HG02763 (cell line): ENCODE measurements at regions not wholly inside any gene's neighbourhood (a gene's known extent, or its start where the extent isn't known, plus 50 kb on each side); places are given as distances from the start of the nearest gene placed in this dataset.

ENCODE experiments used
- ATAC-seq: cut with Tn5 transposase; IDR thresholded peaks from one replicate; pipeline ENCODE4 v1.9.1; 2021; ENCODE audit warnings: mild to moderate bottlenecking, moderate library complexity; ENCODE audit not compliant: unreplicated experiment

DNA sequence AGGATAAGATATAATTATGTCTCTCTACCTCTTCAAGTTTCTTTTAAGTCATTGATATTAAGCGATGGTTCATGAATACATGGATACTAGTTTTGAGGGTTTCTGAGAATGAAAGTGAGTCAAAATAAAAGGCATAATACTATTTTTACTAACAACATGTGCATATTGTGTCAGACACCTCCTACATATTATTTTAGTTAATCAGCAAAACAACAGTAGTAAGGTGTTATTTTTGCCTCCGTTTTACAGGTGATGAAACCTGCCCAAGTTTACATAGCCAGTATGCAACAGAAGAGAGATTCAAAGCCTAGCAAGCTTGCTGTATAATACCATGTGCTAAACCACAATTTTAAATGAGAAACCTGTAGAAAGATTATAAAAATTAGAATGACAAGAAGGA lies 544.1 kb downstream of the EPHA5 start:
- ATAC-seq, result no peak

DNA sequence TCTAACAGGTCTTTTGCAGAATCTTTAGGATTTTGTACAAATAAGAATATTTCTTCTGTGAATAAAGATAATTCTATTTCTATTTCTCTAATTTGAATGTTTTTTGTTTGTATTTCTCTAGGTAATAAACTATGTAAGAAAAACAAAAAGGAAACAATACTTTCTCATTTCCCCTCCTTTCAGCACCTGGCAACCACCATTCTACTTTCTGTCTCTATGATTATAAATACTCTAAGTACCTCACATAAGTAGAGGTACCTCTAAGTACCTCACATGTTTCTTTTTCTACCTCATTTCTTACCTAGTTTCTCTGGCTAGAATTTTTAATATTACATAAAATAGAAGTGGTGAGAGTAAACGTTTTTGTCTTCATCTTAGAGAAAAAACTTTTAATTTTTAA lies 550.0 kb downstream of the EPHA5 start:
- ATAC-seq, result no peak

- ATAC-seq, result no peak
Measured at GRCh38 chr4:65102419-65102818, 567.9 kb downstream of the EPHA5 start.

GRCh38 chr4:65096630-65097029 lies 573.7 kb downstream of the EPHA5 start:
- no peak for ATAC-seq

DNA sequence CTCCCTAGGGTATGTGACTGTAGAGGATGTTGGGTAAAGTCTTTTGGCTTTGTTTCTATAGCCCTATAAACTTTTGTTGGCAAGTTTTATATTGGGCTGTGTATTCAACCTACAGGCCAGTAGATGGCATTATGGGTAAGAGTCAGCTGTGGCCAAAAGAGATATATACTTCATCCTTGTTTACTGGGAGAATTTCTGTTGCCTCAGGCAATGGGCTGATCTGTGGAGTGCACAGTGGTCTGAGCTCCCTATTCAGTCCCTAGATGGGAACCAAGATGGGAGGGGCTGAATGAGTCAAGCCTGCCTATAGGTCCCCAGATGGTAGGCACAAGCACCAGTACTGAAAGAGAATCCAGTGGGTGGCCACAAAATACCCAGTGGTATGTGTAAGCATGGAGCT lies 580.6 kb downstream of the EPHA5 start:
- no peak for ATAC-seq

DNA sequence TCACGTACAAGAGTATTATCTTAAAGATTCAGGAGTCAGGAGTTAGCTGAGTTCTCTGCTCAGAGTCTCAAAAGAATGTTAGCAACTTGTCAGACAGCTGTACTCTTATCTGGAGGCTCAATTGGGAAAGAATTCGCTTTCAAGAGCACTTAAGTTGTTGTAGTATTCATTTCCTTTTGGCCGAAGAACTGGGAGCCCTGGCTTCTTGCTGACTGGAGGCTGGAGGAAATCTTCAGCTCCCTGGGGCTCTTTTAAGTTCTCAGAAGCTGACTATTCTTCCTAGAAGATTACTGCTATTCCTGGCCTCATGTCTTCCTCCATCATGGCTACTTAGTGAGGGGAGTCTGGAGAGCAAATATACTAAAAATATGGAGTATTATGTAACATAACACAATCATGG lies 587.2 kb downstream of the EPHA5 start:
- no peak for ATAC-seq

- ATAC-seq, result no peak
Measured at GRCh38 chr4:65071564-65071963, 598.7 kb downstream of the EPHA5 start.

GRCh38 chr4:65069177-65069576 lies 601.1 kb downstream of the EPHA5 start:
- no peak for ATAC-seq

DNA sequence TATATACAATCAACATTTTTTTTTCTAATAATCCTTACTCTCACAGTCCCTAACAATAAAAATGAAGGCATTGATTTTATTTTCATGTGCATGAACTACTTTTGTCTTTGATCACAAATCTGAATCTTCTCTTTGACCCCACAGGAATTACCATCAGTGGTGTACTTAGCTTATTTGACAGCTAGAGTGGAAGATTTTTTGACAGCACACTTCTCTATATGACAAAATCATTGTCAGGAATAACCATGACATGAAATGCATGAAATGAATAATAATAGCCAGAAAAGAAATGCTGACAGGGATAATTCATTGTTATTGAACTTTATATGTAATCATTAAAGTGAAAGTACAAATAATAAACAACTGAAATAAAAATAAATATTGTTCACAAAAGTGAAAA lies 604.2 kb downstream of the EPHA5 start:
- no peak for ATAC-seq

GRCh38 chr4:65063601-65064000 lies 606.7 kb downstream of the EPHA5 start:
- no peak for ATAC-seq

- ATAC-seq, result no peak
Measured at GRCh38 chr4:65050786-65051185, 619.5 kb downstream of the EPHA5 start.

GRCh38 chr4:65046192-65047133 lies 623.8 kb downstream of the EPHA5 start:
- ATAC-seq, result no peak

DNA sequence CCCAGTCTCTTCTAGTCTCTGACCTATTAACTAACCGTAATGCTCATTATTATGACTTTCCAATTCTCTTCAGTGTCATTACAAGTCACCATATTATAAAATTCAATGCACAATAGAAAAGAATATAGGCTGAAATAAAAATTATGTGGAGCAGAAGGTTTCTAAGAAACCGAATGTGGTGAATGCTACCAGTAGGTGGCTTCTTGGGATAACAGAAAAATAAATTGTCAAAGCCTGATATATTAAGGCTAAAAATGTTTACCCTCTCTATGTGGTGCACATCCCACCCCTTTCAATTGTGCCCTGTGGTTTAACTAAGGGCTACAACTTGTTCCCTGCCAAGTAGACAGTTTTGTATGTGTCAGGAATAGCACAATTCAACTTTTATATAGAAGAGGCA lies 624.6 kb upstream of the TECRL start:
- no peak for ATAC-seq

DNA sequence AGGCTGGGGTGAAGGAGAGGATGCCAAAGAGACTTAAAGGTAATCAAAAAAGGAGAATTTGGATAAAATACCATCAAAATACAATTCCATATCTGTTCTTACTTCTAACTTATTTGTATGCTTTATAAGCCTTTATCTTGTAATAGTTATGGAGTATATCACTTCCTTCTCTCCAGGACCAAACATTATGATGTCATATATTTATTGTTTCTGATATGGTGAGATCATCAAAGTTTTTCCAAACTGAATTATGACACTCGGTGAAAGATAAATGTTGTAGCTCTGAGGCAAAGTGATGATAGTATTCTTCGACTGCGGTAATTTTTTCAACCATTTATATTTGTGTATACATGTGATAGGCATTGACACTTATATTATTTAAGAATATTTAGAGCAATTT lies 619.3 kb upstream of the TECRL start:
- ATAC-seq, result no peak

GRCh38 chr4:65023883-65024670 lies 614.8 kb upstream of the TECRL start:
- no peak for ATAC-seq

GRCh38 chr4:65023081-65023480 lies 613.8 kb upstream of the TECRL start:
- no peak for ATAC-seq

- no peak for ATAC-seq
Measured at GRCh38 chr4:65021737-65022136, 612.5 kb upstream of the TECRL start.

DNA sequence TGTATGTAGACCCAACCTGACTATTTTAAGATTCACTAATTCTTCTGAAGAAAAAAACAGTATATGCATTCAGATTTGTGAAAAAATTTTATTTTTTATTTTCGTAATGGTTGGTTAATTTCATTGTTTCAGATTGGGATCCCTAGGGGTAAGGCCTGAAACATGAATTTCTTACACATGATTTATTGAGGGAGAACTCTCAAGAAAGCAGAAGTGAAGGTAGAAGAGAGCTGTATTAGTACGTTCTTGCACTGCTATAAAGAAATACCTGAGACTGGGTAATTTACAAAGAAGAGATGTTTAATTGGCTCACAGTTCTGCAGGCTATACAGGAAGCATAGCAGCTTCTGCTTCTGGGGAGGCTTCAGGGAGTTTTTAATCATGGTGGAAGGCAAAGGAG lies 611.9 kb upstream of the TECRL start:
- ATAC-seq, result no peak

GRCh38 chr4:65019775-65020174 lies 610.5 kb upstream of the TECRL start:
- ATAC-seq, result no peak

DNA sequence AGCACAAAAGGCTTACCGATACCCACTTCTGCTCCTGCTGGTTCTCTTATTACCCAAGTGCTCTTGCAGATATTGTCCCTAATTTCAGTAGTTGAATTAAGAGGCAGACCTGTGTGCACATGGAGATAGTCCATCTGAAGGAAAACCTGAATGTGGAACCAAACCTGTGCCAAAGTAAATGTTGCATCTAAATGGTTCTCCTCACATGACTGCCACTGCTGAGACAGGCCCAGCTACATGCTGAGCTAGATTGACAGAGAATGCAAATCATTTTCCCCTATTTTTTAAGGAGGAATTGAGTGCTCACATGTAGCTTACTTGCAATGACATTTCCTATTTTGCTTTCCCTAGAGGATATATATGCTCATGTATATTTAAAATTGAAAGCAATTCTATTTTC lies 609.1 kb upstream of the TECRL start:
- ATAC-seq, result no peak

GRCh38 chr4:65014078-65014477 lies 604.8 kb upstream of the TECRL start:
- no peak for ATAC-seq

- ATAC-seq, result no peak
Measured at GRCh38 chr4:65007841-65008439, 598.7 kb upstream of the TECRL start.
